ENCODE measurements at regions not wholly inside any gene's neighbourhood (a gene's known extent, or its start where the extent isn't known, plus 50 kb on each side); places are given as distances from the start of the nearest gene placed in this dataset.
A peak's percentile ranks its signal among the peaks of the same experiment; 100 is the strongest.

- no peak for TF ChIP-seq MXI1 (IDR thresholded peaks at IDR 0.05; ENCODE audit: low read depth, low read length)
- TF ChIP-seq BCL3 (IDR thresholded peaks at IDR 0.05; ENCODE audit: borderline replicate concordance, insufficient read depth, low read depth, low read length, poor library complexity, severe bottlenecking): no peak
- no peak for TF ChIP-seq TBL1XR1 (IDR thresholded peaks at IDR 0.05; ENCODE audit: low read depth, low read length)
Observed at GRCh38 chr2:182504903-182505302, 78.1 kb upstream of the PDE1A start (continued).

- no TSS peak for BruUV-seq (replicated peaks)
- H3K79me2 ChIP-seq (ENCODE audit: control insufficient read depth, insufficient read depth, low read length): no peaks in the 10 kb centered on the region
- no peak overlapping the region for H3K27ac ChIP-seq (ENCODE audit: control insufficient read depth, insufficient read depth)
- H3K36me3 ChIP-seq (ENCODE audit: control insufficient read depth in 2 of 2, insufficient read depth in 2 of 2, low read length in 1 of 2): no peaks in the 10 kb centered on the region
- H3K9me3 ChIP-seq (replicated peaks; ENCODE audit: control insufficient read depth, insufficient read depth, low read length): no peaks in the 10 kb centered on the region
- no peaks in the 10 kb centered on the region for H4K20me1 ChIP-seq (ENCODE audit: control insufficient read depth, insufficient read depth)
- no peak overlapping the region for H3K4me3 ChIP-seq
- FAIRE-seq: no peak
- CTCF ChIA-PET: no interaction called here
- no peaks in the 10 kb centered on the region for H3K27me3 ChIP-seq (replicated peaks in 1 of 2; ENCODE audit: control insufficient read depth in 2 of 2, insufficient read depth in 2 of 2, low read length in 1 of 2)
- POLR2A ChIA-PET: no interaction called here
- RAD21 ChIA-PET (ENCODE audit: unreplicated experiment): no interaction called here
- H3K4me2 ChIP-seq (ENCODE audit: control insufficient read depth, insufficient read depth): no peak overlapping the region
- peak; percentile 20; the same call in 1 of the 3 replicates for ATAC-seq
- intact Hi-C loops (cut with micrococcal nuclease; ENCODE audit: unreplicated experiment) (no loop called here), in situ Hi-C loops (cut with MboI) (no loop called here)
- no peak overlapping the region for H3K9ac ChIP-seq (ENCODE audit: control insufficient read depth, insufficient read depth, low read length)
- H2AFZ ChIP-seq (ENCODE audit: control insufficient read depth, low read depth, low read length): no peak overlapping the region
- SMC1A ChIA-PET (ENCODE audit: uncharacterized antibody, unreplicated experiment): interaction anchor here (1.0 kb wide), 1 partner anchor 45 kb away, joined by 4 read pairs; no protein-coding TSS in a partner anchor
- no peak for DNase-seq (ENCODE audit: low read depth, low spot score)
- H3K4me1 ChIP-seq (ENCODE audit: control insufficient read depth, insufficient read depth, low read length): no peaks in the 10 kb centered on the region
- no peak for TF ChIP-seq TARDBP (IDR thresholded peaks at IDR 0.05; ENCODE audit: borderline replicate concordance)
- no peak for TF ChIP-seq RAD51 (IDR thresholded peaks at IDR 0.05)
- TF ChIP-seq NFIC (IDR thresholded peaks at IDR 0.05; ENCODE audit: low read depth, low read length): no peak
- no peak for TF ChIP-seq KAT2A (conservative IDR thresholded peaks at IDR 0.05; ENCODE audit: control insufficient read depth, low read depth, low read length)
- no peak for TF ChIP-seq ZBTB11 (CRISPR knock-in tag; IDR thresholded peaks at IDR 0.05)
- TF ChIP-seq MTA3 (IDR thresholded peaks at IDR 0.05; ENCODE audit: borderline replicate concordance, low read length): no peak
- no peak for TF ChIP-seq NFYB (IDR thresholded peaks at IDR 0.05; ENCODE audit: insufficient read depth, low read depth, low read length)
- no peak for TF ChIP-seq ETV6 (conservative IDR thresholded peaks at IDR 0.05 in 1 of 2, IDR thresholded peaks at IDR 0.05 in 1 of 2; ENCODE audit: borderline replicate concordance in 1 of 2, low read depth in 1 of 2)
- TF ChIP-seq ATF2 (IDR thresholded peaks at IDR 0.05; ENCODE audit: low read length): no peak
- no peak for TF ChIP-seq NKRF (conservative IDR thresholded peaks at IDR 0.05)
- TF ChIP-seq SMAD5 (IDR thresholded peaks at IDR 0.05; ENCODE audit: low read depth): no peak
- TF ChIP-seq ZNF217 (IDR thresholded peaks at IDR 0.05): no peak
- no peak for TF ChIP-seq STAT3 (IDR thresholded peaks at IDR 0.05; ENCODE audit: low read depth, low read length)
- no peak for TF ChIP-seq HDAC6 (IDR thresholded peaks at IDR 0.05; ENCODE audit: unreplicated experiment)
Observed at GRCh38 chr2:182506606-182507005, 79.8 kb upstream of the PDE1A start.

Measured in GM12878 (cell line).